ENCODE measurements at regions not wholly inside any gene's neighbourhood (a gene's known extent, or its start where the extent isn't known, plus 50 kb on each side); places are given as distances from the start of the nearest gene placed in this dataset.
"Not testable (repeated sequence)": the region's sequence is repeated elsewhere in the genome, so short reads cannot be mapped to it uniquely, and the experiment has no call there.

- TF ChIP-seq POLR2A (IDR thresholded peaks at IDR 0.05) (no peak), CTCF (IDR thresholded peaks at IDR 0.05) (no peak)
- Histone ChIP-seq H3K27me3 (no peaks in the 10 kb centered on the region), H3K4me3 (no peak overlapping the region), H3K36me3 (no peaks in the 10 kb centered on the region), H3K4me1 (no peaks in the 10 kb centered on the region), H3K27ac (no peak overlapping the region), H3K9me3 (no peaks in the 10 kb centered on the region)
- no peak for DNase-seq
- intact Hi-C loops (cut with DNase I; ENCODE audit: low total_unique reads): no loop called here
Measured at GRCh38 chr6:135616655-135617054, 119.1 kb upstream of the AHI1 start.

- Histone ChIP-seq H3K9me3 (no peaks in the 10 kb centered on the region), H3K36me3 (no peaks in the 10 kb centered on the region), H3K27me3 (no peaks in the 10 kb centered on the region), H3K4me3 (no peak overlapping the region), H3K4me1 (no peaks in the 10 kb centered on the region), H3K27ac (no peak overlapping the region)
- intact Hi-C loops (cut with DNase I; ENCODE audit: low total_unique reads): no loop called here
- TF ChIP-seq POLR2A (IDR thresholded peaks at IDR 0.05): no peak
- no peak for TF ChIP-seq CTCF (IDR thresholded peaks at IDR 0.05)
- DNase-seq: no peak
Measured at GRCh38 chr6:135617222-135617621, 119.7 kb upstream of the AHI1 start.

- intact Hi-C loops (cut with DNase I; ENCODE audit: low total_unique reads): no loop called here
- no peaks in the 10 kb centered on the region for H3K36me3 ChIP-seq
- DNase-seq: no peak
- no peaks in the 10 kb centered on the region for H3K4me1 ChIP-seq
- TF ChIP-seq POLR2A (IDR thresholded peaks at IDR 0.05): no peak
- no peak for TF ChIP-seq CTCF (IDR thresholded peaks at IDR 0.05)
- H3K9me3 ChIP-seq: no peaks in the 10 kb centered on the region
- no peak overlapping the region for H3K4me3 ChIP-seq
- no peaks in the 10 kb centered on the region for H3K27me3 ChIP-seq
- no peak overlapping the region for H3K27ac ChIP-seq
Measured at GRCh38 chr6:135622081-135622480, 124.5 kb upstream of the AHI1 start.

- Histone ChIP-seq H3K4me1 (no peaks in the 10 kb centered on the region), H3K9me3 (no peaks in the 10 kb centered on the region), H3K4me3 (no peak overlapping the region), H3K27ac (no peak overlapping the region), H3K27me3 (no peaks in the 10 kb centered on the region), H3K36me3 (no peaks in the 10 kb centered on the region)
- intact Hi-C loops (cut with DNase I; ENCODE audit: low total_unique reads): no loop called here
- TF ChIP-seq CTCF (IDR thresholded peaks at IDR 0.05): no peak
- TF ChIP-seq POLR2A (IDR thresholded peaks at IDR 0.05): no peak
- DNase-seq: no peak
Measured at GRCh38 chr6:135623979-135624378, 126.4 kb upstream of the AHI1 start.

GRCh38 chr6:135624402-135625295 lies 127.1 kb upstream of the AHI1 start:
- no peaks in the 10 kb centered on the region for H3K9me3 ChIP-seq
- H3K27ac ChIP-seq: no peak overlapping the region
- H3K4me1 ChIP-seq: no peaks in the 10 kb centered on the region
- no peak for DNase-seq
- H3K36me3 ChIP-seq: no peaks in the 10 kb centered on the region
- intact Hi-C loops (cut with DNase I; ENCODE audit: low total_unique reads): no loop called here
- no peaks in the 10 kb centered on the region for H3K27me3 ChIP-seq
- no peak overlapping the region for H3K4me3 ChIP-seq
- TF ChIP-seq POLR2A (IDR thresholded peaks at IDR 0.05) (no peak), CTCF (IDR thresholded peaks at IDR 0.05) (no peak)

- H3K4me1 ChIP-seq; intact Hi-C loops (cut with DNase I; ENCODE audit: low total_unique reads); H3K27me3 ChIP-seq; H3K9me3 ChIP-seq; DNase-seq; H3K36me3 ChIP-seq; H3K4me3 ChIP-seq; H3K27ac ChIP-seq: not testable (repeated sequence)
Measured at GRCh38 chr6:135626001-135626400, 128.5 kb upstream of the AHI1 start.
